Breast epithelium (tissue), 3 donors: ENCODE measurements at regions not wholly inside any gene's neighbourhood (a gene's known extent, or its start where the extent isn't known, plus 50 kb on each side); places are given as distances from the start of the nearest gene placed in this dataset.
"Not testable (repeated sequence)": the region's sequence is repeated elsewhere in the genome, so short reads cannot be mapped to it uniquely, and the experiment has no call there.

Experiments
- POLR2A ChIP-seq: fragments of 450-650 bp; IDR thresholded peaks from one replicate; pipeline ENCODE4 v1.6.1; 2016; ENCODE audit warnings: antibody characterized with exemption, mild to moderate bottlenecking, moderate library complexity
- POLR2AphosphoS5 ChIP-seq, 3 donors: sonication (generic); formaldehyde crosslinking; IDR thresholded peaks; one replicate each; pipeline ENCODE4 v1.6.1; 2017; ENCODE audit warnings: antibody characterized with exemption in 3 of 3
- TF ChIP-seq, protein P1 (sequence below), 3 donors: fragments of 450-650 bp; IDR thresholded peaks; one replicate each; pipeline ENCODE4 v1.5.1; 2016 to 2017; ENCODE audit warnings: antibody characterized with exemption in 3 of 3, mild to moderate bottlenecking in 3 of 3, moderate library complexity in 3 of 3

DNA sequence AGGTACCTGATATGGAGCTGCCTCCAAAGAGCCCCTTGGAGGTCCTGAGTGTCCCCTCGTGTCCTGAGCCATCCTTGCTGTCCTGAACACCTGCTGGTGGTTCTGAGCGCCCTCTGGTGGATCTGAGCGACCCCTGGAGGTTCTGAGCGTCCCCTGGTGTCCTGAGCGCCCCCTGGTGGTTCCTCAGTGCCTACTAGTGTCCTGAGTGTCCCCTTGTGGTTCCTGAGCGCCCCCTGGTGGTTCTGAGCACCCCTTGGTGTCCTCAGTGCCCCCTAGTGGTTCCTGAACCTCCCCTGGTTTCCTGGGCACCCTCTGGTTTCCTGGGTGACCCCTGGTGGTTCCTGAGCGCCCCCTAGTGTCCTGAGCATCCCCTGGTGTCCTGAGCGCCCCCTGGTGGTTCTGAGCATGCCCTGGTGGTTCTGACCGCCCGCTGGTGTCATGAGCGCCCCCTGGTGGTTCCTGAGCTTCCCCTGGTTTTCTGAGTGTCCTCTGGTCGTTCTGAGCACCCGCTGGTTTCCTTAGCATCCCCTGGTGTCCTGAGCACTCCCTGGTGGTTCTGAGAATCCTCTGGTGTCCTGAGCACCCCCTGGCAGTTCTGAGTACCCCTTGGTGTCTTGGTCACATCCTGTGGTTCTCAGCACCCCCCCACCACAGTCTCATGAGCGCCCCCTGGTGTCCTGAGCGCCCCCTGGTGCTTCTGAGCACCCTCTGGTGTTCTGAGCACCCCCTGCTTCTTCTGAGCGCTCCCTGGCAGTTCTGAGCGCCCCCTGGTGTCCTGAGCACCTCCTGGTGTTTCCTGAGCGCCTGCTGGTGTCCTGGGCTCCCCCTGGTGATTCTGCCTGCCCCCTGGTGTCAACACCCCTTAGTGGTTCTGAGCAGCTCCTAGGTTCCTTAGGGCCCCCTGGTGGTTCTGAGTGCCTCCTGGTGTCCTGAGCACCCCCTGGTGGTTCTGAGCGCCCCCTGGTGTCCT is 93.0 kb downstream of the OR4M2 start:
- TF ChIP-seq POLR2AphosphoS5 (IDR thresholded peaks at IDR 0.05); POLR2A: not testable (repeated sequence)
- TF ChIP-seq, protein P1, sequence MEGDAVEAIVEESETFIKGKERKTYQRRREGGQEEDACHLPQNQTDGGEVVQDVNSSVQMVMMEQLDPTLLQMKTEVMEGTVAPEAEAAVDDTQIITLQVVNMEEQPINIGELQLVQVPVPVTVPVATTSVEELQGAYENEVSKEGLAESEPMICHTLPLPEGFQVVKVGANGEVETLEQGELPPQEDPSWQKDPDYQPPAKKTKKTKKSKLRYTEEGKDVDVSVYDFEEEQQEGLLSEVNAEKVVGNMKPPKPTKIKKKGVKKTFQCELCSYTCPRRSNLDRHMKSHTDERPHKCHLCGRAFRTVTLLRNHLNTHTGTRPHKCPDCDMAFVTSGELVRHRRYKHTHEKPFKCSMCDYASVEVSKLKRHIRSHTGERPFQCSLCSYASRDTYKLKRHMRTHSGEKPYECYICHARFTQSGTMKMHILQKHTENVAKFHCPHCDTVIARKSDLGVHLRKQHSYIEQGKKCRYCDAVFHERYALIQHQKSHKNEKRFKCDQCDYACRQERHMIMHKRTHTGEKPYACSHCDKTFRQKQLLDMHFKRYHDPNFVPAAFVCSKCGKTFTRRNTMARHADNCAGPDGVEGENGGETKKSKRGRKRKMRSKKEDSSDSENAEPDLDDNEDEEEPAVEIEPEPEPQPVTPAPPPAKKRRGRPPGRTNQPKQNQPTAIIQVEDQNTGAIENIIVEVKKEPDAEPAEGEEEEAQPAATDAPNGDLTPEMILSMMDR (IDR thresholded peaks at IDR 0.05), result not testable (repeated sequence)
